Activated naive CD8-positive, alpha-beta T cell treated with anti-CD3 and anti-CD28 coated beads, Interleukin-2, amount 10 ng/mL, durations not matched to agents 7 days and 5 days (primary cell): ENCODE measurements at regions not wholly inside any gene's neighbourhood (a gene's known extent, or its start where the extent isn't known, plus 50 kb on each side); places are given as distances from the start of the nearest gene placed in this dataset.

Experiments
- ATAC-seq: fragments of 150-1000 bp; cut with Tn5 transposase; one replicate; pipeline ENCODE4 v1.10.0; 2021; ENCODE audit warnings: low read depth, moderate library complexity
- POLR2A ChIA-PET: fragments of 350-600 bp; sonication (Branson Sonifier 250); formaldehyde crosslinking; loops from one replicate; lab custom pipeline; 2021; ENCODE audit warnings: antibody characterized with exemption; lab: Charles Lee
- DNase-seq: peaks from one replicate; pipeline ENCODE4 v3.0.0; 2021
- H3K27ac Mint-ChIP-seq: one replicate; pipeline ENCODE4 v1.8.0; 2022; ENCODE audit warnings: mild to moderate bottlenecking, mixed read lengths
- H3K27me3 Mint-ChIP-seq: one replicate; pipeline ENCODE4 v1.8.0; 2022; ENCODE audit warnings: mild to moderate bottlenecking, moderate library complexity, mixed read lengths
- H3K36me3 Mint-ChIP-seq: one replicate; pipeline ENCODE4 v1.8.0; 2021; ENCODE audit warnings: mild to moderate bottlenecking, mixed read lengths
- H3K4me1 Mint-ChIP-seq: one replicate; pipeline ENCODE4 v1.8.0; 2021; ENCODE audit warnings: mixed read lengths
- H3K4me3 Mint-ChIP-seq: one replicate; pipeline ENCODE4 v1.8.0; 2022; ENCODE audit warnings: mild to moderate bottlenecking, moderate library complexity, mixed read lengths
- H3K9me3 Mint-ChIP-seq: one replicate; pipeline ENCODE4 v1.8.0; 2021; ENCODE audit warnings: mixed read lengths

DNA sequence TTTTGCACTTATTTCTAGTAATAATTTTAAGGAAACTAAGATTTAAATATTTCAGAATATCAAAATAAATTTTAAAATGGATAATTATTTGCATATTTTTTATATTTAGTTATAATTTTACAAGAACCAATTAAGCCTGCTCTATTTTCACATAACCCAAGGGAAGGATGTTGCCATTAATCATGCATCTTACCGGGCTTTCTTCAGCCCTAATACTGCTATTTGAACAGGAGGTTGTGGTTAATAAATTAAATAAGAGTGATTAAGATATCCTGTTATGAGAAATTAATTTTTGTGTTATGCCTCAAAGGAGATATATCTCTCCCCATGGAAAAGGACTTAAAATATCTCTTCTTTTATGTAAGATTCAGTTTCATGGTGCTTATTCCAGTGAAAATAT, 1415.8 kb upstream of the B3GALT2 start:
- Mint-ChIP-seq H3K4me3 (no peak overlapping the region), H3K9me3 (no peaks in the 10 kb centered on the region), H3K27me3 (no peaks in the 10 kb centered on the region), H3K36me3 (no peaks in the 10 kb centered on the region), H3K4me1 (no peaks in the 10 kb centered on the region), H3K27ac (no peak overlapping the region)
- POLR2A ChIA-PET: no interaction called here
- ATAC-seq (no peak), DNase-seq (no peak)

DNA sequence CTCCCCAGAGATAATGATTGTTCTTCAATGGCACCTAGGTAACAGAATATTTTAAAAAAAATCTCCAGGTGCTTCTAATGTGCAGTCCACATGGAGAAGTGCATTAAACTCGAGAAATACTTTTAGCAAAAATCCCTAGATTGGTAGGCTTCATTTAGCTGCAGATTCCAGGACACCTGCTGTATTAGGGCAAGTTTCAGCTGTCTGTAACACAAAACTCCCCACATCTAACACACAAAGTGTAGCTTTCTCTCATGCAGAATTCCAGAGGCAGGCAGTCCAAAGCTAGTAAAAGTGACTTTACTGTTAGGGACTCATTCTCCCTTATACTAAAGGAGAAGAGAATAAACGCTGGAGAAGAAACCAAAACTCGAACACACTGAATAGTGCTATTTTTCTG, 1414.3 kb upstream of the B3GALT2 start:
- Mint-ChIP-seq H3K27me3 (no peaks in the 10 kb centered on the region), H3K9me3 (no peaks in the 10 kb centered on the region), H3K27ac (no peak overlapping the region), H3K4me1 (no peaks in the 10 kb centered on the region), H3K4me3 (no peak overlapping the region), H3K36me3 (no peaks in the 10 kb centered on the region)
- POLR2A ChIA-PET: no interaction called here
- DNase-seq (no peak), ATAC-seq (no peak)

DNA sequence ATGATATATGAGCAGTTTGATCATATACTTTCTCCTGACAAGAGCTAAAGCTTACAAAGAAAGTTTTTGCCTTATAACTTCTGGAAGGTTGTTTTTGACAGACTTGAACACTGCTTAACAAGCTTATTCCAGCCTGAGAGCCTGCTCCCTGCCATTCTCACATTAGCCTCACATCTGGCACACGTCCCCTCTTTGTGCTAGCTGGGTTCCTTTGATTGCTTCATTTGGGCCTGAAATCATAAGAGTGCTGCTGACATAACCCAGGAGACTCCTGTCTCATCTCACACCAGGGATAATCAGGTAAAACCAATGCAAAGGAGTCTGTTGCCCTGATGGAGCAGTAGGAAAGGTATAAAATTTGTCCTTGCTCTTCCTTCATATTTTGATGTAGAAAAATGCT, 1411.7 kb upstream of the B3GALT2 start:
- no peaks in the 10 kb centered on the region for H3K4me1 Mint-ChIP-seq
- DNase-seq (no peak), ATAC-seq (no peak)
- H3K36me3 Mint-ChIP-seq: no peaks in the 10 kb centered on the region
- H3K9me3 Mint-ChIP-seq: no peaks in the 10 kb centered on the region
- POLR2A ChIA-PET: no interaction called here
- no peaks in the 10 kb centered on the region for H3K27me3 Mint-ChIP-seq
- H3K27ac Mint-ChIP-seq: no peak overlapping the region
- H3K4me3 Mint-ChIP-seq: no peak overlapping the region

DNA sequence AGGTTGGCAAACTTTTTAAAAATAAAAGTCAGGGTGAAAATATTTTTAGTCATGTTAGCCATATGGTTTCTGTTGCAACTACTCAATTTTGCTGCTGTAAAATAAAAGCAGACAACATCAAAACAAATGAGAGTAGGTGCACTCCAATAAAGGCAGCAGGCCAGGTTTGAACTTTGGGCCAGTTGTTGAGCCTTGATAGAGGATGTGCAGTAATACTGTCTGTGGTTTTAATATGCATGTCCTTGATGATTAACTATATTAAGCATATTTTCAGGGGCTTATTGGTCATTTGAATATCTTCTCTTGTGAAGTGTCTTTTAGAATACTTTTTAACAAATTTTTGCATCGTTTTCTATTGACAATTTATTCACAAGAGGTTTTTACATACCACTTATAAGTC, 1399.9 kb upstream of the B3GALT2 start:
- Mint-ChIP-seq H3K27ac (no peak overlapping the region), H3K27me3 (no peaks in the 10 kb centered on the region), H3K4me3 (no peak overlapping the region), H3K9me3 (no peaks in the 10 kb centered on the region), H3K4me1 (no peaks in the 10 kb centered on the region), H3K36me3 (no peaks in the 10 kb centered on the region)
- no peak for DNase-seq
- ATAC-seq: no peak
- POLR2A ChIA-PET: no interaction called here

DNA sequence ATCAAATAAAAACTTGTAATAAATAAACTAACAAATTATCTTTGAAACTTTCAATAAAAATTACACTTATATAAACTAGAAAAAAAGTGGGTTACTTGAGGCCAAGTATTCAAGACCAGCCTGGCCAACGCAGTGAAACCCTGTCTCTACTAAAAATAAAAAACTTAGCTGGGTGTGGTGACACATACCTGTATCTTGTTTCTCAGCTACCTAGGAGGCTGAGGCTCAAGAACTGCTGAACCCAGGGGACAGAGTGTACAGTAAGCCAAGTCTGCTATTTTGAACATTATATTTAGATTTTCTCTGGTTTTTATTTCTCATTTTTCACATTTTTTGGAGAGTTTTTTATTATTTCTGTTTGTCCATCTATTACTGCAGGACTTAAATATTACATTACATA, 1397.6 kb upstream of the B3GALT2 start:
- no peak overlapping the region for H3K27ac Mint-ChIP-seq
- POLR2A ChIA-PET: no interaction called here
- H3K4me3 Mint-ChIP-seq: no peak overlapping the region
- H3K9me3 Mint-ChIP-seq: no peaks in the 10 kb centered on the region
- no peaks in the 10 kb centered on the region for H3K4me1 Mint-ChIP-seq
- H3K27me3 Mint-ChIP-seq: no peaks in the 10 kb centered on the region
- DNase-seq (no peak), ATAC-seq (no peak)
- H3K36me3 Mint-ChIP-seq: no peaks in the 10 kb centered on the region

- no peak overlapping the region for H3K27ac Mint-ChIP-seq
Measured at GRCh38 chr1:194570476-194570875, 1384.1 kb upstream of the B3GALT2 start.

DNA sequence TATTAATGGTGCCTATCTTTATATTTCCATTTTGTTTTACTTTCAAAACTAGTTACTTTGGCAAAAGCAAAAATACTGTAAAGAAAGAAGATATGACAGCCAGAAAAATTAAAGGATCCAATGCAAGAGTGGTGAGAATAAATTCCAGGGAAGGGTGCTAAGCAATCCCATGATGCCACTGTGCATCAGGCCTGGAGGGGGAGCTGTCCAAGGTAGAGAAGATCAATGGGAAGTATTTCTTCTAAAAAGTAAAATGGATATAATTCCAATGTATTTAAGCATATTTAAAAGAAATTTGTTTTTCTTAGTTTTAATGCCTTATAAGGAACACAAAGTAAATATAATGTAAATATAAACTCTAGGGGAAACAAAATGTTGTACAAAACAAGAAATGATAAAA, 1382.2 kb upstream of the B3GALT2 start:
- ATAC-seq: no peak
- H3K27ac Mint-ChIP-seq: no peak overlapping the region
- POLR2A ChIA-PET: no interaction called here
- no peaks in the 10 kb centered on the region for H3K4me1 Mint-ChIP-seq
- no peaks in the 10 kb centered on the region for H3K9me3 Mint-ChIP-seq
- H3K4me3 Mint-ChIP-seq: no peak overlapping the region
- H3K27me3 Mint-ChIP-seq: no peaks in the 10 kb centered on the region
- no peaks in the 10 kb centered on the region for H3K36me3 Mint-ChIP-seq
- DNase-seq: no peak

More at GRCh38 chr1:194570476-194570875, 1384.1 kb upstream of the B3GALT2 start:
- ATAC-seq: no peak
- H3K4me1 Mint-ChIP-seq: no peaks in the 10 kb centered on the region
- no peaks in the 10 kb centered on the region for H3K9me3 Mint-ChIP-seq
- no peaks in the 10 kb centered on the region for H3K27me3 Mint-ChIP-seq
- H3K36me3 Mint-ChIP-seq: no peaks in the 10 kb centered on the region
- H3K4me3 Mint-ChIP-seq: no peak overlapping the region
- POLR2A ChIA-PET: no interaction called here
- DNase-seq: no peak

GRCh38 chr1:194548071-194548470, 1361.7 kb upstream of the B3GALT2 start:
- Mint-ChIP-seq H3K36me3 (no peaks in the 10 kb centered on the region), H3K9me3 (peaks cover under 1% of the 10 kb centered on the region), H3K27ac (no peak overlapping the region), H3K4me1 (no peaks in the 10 kb centered on the region), H3K4me3 (no peak overlapping the region), H3K27me3 (no peaks in the 10 kb centered on the region)
- POLR2A ChIA-PET: no interaction called here
- no peak for DNase-seq
- ATAC-seq: no peak

GRCh38 chr1:194544012-194544411, 1357.6 kb upstream of the B3GALT2 start:
- POLR2A ChIA-PET: no interaction called here
- no peak for ATAC-seq

DNA sequence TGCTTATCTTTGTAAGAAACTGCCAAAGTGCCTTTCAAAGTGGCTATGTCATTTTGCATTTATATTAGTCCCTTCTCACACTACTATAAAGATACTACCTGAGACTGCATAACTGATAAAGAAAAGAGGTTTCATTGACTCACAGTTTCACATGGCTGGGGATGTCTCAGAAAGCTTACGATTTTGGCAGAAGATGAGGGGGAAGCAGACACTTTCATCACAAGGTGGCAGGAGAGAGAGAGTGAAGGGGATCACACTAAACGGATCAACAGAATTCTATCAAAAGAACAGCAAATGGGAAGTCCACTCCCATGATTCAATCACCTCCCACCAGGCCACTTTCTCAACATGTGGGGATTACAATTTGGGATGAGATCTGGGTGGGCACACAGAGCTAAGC, 1352.0 kb upstream of the B3GALT2 start:
- Mint-ChIP-seq H3K4me3 (no peak overlapping the region), H3K36me3 (no peaks in the 10 kb centered on the region), H3K4me1 (no peaks in the 10 kb centered on the region), H3K27me3 (no peaks in the 10 kb centered on the region), H3K9me3 (peaks cover 3% of the 10 kb centered on the region), H3K27ac (no peak overlapping the region)
- ATAC-seq (no peak), DNase-seq (no peak)
- POLR2A ChIA-PET: no interaction called here

More at GRCh38 chr1:194544012-194544411, 1357.6 kb upstream of the B3GALT2 start:
- H3K9me3 Mint-ChIP-seq: peaks cover 3% of the 10 kb centered on the region
- no peak overlapping the region for H3K27ac Mint-ChIP-seq
- H3K4me1 Mint-ChIP-seq: no peaks in the 10 kb centered on the region
- no peak for DNase-seq
- no peaks in the 10 kb centered on the region for H3K27me3 Mint-ChIP-seq
- H3K36me3 Mint-ChIP-seq: no peaks in the 10 kb centered on the region
- H3K4me3 Mint-ChIP-seq: no peak overlapping the region

DNA sequence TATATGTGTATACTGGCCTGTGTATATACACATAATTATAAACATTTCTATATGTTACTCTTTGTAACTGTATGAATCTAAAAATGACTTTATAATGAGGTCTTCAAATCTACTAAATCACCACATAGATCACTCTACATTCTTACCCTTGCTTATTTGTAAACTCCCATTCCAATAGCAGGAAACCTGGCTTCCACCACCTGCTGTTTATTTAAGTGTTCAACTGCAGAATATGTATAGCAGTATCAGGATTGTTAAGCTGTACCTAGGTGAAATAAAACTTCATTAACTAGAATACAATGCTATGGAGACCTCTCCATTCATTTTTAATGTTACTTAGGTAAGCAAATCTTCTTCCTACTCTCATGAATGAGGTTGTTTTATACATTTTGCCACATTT, 1351.1 kb upstream of the B3GALT2 start:
- H3K9me3 Mint-ChIP-seq: peaks cover 3% of the 10 kb centered on the region
- POLR2A ChIA-PET: no interaction called here
- H3K4me1 Mint-ChIP-seq: no peaks in the 10 kb centered on the region
- no peak for DNase-seq
- no peak overlapping the region for H3K4me3 Mint-ChIP-seq
- no peaks in the 10 kb centered on the region for H3K27me3 Mint-ChIP-seq
- no peak for ATAC-seq
- no peak overlapping the region for H3K27ac Mint-ChIP-seq
- H3K36me3 Mint-ChIP-seq: no peaks in the 10 kb centered on the region

DNA sequence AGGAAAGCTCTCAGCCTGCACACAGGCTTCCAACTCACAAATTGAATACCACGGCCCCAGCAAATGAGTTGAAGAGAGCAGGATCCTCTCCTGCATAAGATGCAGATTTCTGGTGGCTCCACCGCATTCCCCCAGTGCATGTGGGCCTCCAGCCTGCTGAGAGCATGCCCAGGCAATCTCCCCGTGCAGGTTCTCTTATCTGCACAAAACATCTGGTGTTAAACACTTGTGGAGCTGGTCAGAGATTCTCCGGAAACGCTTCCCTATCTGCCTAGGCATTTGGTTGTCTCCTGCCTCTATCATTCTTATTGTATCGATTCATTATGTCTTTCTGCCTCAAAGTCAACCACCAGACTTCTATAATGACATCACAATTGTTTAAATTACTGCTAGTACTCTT, 1349.0 kb upstream of the B3GALT2 start:
- no peaks in the 10 kb centered on the region for H3K4me1 Mint-ChIP-seq
- DNase-seq (no peak), ATAC-seq (no peak)
- no peak overlapping the region for H3K4me3 Mint-ChIP-seq
- POLR2A ChIA-PET: no interaction called here
- H3K36me3 Mint-ChIP-seq: no peaks in the 10 kb centered on the region
- no peaks in the 10 kb centered on the region for H3K9me3 Mint-ChIP-seq
- no peak overlapping the region for H3K27ac Mint-ChIP-seq
- H3K27me3 Mint-ChIP-seq: no peaks in the 10 kb centered on the region

DNA sequence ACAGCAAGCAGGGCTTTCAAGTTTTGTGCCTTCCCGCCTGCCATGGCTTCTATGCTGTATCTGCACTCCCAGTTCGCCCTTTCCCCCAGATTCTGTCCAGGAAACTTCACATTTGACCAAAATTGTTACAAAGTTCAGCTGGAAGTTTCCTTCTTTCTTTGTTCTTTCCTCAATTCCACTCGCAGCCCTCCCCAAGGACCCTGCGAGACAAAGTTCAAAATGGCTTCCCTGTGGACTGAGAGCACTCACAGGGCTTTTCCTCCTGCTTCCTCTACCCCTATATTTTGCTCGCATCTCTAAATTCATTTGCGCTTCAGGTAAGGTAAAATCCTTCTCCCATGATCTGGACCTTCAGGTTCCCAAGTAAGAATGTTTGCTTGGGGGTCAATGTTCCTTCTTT, 1348.4 kb upstream of the B3GALT2 start:
- no peaks in the 10 kb centered on the region for H3K36me3 Mint-ChIP-seq
- H3K4me3 Mint-ChIP-seq: no peak overlapping the region

DNA sequence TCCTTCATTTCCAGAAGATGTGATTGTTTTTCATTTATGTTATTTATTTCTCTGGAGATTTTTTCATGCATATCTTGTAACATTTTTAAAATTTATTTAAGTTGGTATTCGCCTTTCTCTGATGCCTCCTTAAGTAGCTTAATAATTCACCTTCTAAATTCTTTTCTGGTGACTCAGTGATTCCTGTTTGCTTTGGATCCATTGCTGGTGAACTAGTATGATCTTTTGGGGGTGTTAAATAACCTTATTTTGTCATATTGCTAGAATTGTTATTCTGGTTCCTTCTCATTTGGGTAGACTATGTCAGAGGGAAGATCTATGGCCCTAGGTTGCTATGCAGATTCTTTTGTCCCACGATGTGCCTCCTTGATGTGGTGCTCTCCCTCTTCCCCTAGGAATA, 1347.2 kb upstream of the B3GALT2 start:
- no peaks in the 10 kb centered on the region for H3K36me3 Mint-ChIP-seq
- no peaks in the 10 kb centered on the region for H3K27me3 Mint-ChIP-seq
- no peak overlapping the region for H3K27ac Mint-ChIP-seq
- POLR2A ChIA-PET: no interaction called here
- no peak for DNase-seq
- ATAC-seq: no peak
- no peaks in the 10 kb centered on the region for H3K4me1 Mint-ChIP-seq
- no peaks in the 10 kb centered on the region for H3K9me3 Mint-ChIP-seq
- no peak overlapping the region for H3K4me3 Mint-ChIP-seq

More for the DNA sequence above, 1348.4 kb upstream of the B3GALT2 start:
- H3K4me1 Mint-ChIP-seq: no peaks in the 10 kb centered on the region
- no peak overlapping the region for H3K27ac Mint-ChIP-seq
- DNase-seq (no peak), ATAC-seq (no peak)
- H3K27me3 Mint-ChIP-seq: no peaks in the 10 kb centered on the region
- no peaks in the 10 kb centered on the region for H3K9me3 Mint-ChIP-seq
- POLR2A ChIA-PET: no interaction called here

GRCh38 chr1:194517567-194517966, 1331.2 kb upstream of the B3GALT2 start:
- no peak for ATAC-seq
- Mint-ChIP-seq H3K27ac (no peak overlapping the region), H3K4me3 (no peak overlapping the region), H3K4me1 (no peaks in the 10 kb centered on the region), H3K27me3 (no peaks in the 10 kb centered on the region), H3K36me3 (no peaks in the 10 kb centered on the region), H3K9me3 (no peaks in the 10 kb centered on the region)
- POLR2A ChIA-PET: no interaction called here
- no peak for DNase-seq
